ENCODE measurements at regions not wholly inside any gene's neighbourhood (a gene's known extent, or its start where the extent isn't known, plus 50 kb on each side); places are given as distances from the start of the nearest gene placed in this dataset.

DNA sequence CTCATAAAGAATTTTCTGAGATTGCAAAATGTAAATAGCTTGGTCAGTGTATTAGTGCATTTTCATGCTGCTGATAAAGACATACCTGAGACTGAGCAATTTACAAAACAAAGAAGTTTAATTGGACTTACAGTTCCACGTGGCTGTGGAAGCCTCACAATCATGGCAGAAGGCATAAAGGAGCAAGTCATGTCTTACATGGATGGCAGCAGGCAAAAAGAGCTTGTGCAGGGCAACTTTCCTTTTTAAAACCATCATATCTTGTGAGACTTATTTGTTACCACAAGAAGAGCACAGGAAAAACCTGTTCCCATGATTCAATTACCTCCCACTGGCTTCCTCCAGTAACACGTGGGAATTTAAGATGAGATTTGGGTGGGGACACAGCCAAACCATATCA, 112.7 kb upstream of the HDDC2 start:
- H3K4me3 ChIP-seq (ENCODE audit: low read depth in 1 of 2, low read length in 2 of 2) = no peak overlapping the region
- no peak overlapping the region for H3K27ac ChIP-seq (ENCODE audit: low read depth in 2 of 2, low read length in 1 of 2)
- H3K27me3 ChIP-seq (ENCODE audit: control insufficient read depth in 1 of 2, insufficient read depth in 2 of 2, low read length in 2 of 2) = no peaks in the 10 kb centered on the region
- no peaks in the 10 kb centered on the region for H3K4me1 ChIP-seq (ENCODE audit: control insufficient read depth in 2 of 2, insufficient read depth in 2 of 2, low read length in 1 of 2)
- 56 to 68% methylated on average over 2 of the region's 2 CpGs for WGBS, 2 donors
- no peaks in the 10 kb centered on the region for H3K36me3 ChIP-seq (ENCODE audit: control insufficient read depth in 2 of 2, insufficient read depth in 2 of 2, low read length in 1 of 2)
- H3K9me3 ChIP-seq (ENCODE audit: control insufficient read depth in 2 of 2, insufficient read depth in 1 of 2, low read depth in 1 of 2, low read length in 1 of 2) = no peaks in the 10 kb centered on the region

DNA sequence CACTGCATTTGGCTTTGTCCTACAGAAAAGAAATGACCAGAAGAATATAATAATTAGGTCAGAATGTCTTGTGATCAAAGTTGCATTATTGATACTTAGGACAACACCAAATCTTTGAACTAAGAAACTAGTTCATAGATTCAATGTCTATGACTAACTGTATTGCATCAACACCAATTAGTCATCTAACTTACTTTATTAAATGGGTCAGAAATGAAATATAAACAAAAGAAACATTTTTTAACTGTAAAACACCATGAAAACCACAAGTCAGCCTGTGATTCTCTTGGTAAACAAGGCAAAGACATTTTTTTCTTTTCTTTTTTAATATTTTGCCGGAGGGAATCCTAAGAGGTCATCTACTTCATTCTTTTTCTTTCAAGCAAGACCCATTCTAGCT, 114.1 kb upstream of the HDDC2 start:
- H3K27me3 ChIP-seq (ENCODE audit: control insufficient read depth in 1 of 2, insufficient read depth in 2 of 2, low read length in 2 of 2) = no peaks in the 10 kb centered on the region
- no peaks in the 10 kb centered on the region for H3K9me3 ChIP-seq (ENCODE audit: control insufficient read depth in 2 of 2, insufficient read depth in 1 of 2, low read depth in 1 of 2, low read length in 1 of 2)
- H3K27ac ChIP-seq (ENCODE audit: low read depth in 2 of 2, low read length in 1 of 2) = no peak overlapping the region
- H3K36me3 ChIP-seq (ENCODE audit: control insufficient read depth in 2 of 2, insufficient read depth in 2 of 2, low read length in 1 of 2) = no peaks in the 10 kb centered on the region
- H3K4me1 ChIP-seq (ENCODE audit: control insufficient read depth in 2 of 2, insufficient read depth in 2 of 2, low read length in 1 of 2) = no peaks in the 10 kb centered on the region
- no peak overlapping the region for H3K4me3 ChIP-seq (ENCODE audit: low read depth in 1 of 2, low read length in 2 of 2)
- WGBS, 2 donors = 48 to 73% methylated on average over 1 of the region's 1 CpG

DNA sequence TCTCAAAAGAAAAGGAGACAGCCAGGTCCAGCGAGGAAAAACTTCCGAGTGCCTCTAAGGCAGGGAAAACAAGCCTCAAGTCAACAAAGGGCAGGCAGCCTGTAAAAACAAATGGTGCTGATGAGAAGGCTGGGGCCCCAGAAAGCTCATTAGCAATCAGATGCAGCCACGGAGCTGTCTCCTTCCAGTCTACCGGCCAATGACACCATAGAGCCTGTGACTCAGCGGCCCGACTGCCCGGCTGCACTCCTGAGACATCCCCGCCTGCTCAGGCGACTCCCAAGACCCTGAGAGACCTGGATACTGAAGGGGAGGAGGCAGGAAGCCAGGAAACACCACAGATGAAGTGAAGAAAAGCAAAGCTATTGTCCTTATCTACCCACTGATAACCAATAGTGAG, 120.1 kb upstream of the HDDC2 start:
- Histone ChIP-seq H3K27ac (ENCODE audit: low read depth in 2 of 2, low read length in 1 of 2) (no peak overlapping the region), H3K36me3 (ENCODE audit: control insufficient read depth in 2 of 2, insufficient read depth in 2 of 2, low read length in 1 of 2) (no peaks in the 10 kb centered on the region)
- 40 to 51% methylated on average over 9 of the region's 9 CpGs for WGBS, 2 donors

DNA sequence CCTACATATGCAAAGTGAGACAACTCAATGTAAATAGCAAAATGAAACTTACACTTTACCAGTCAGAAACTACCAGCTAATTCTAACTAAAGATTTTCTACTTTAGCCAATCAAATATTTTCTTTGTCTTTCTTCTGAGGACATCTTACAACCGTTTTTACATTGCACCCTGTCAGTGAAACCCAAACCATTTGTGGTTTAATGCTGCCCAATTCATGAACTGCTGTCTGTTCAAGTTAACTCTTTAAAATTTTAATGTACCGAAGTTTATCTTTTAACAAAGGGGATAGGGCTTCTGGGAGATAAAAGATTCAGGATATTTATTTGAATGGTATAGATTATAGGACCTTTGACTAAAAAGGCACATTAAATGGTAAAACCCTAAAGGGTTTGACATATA, 121.3 kb upstream of the HDDC2 start:
- H3K4me1 ChIP-seq (ENCODE audit: control insufficient read depth in 2 of 2, insufficient read depth in 2 of 2, low read length in 1 of 2) = no peaks in the 10 kb centered on the region
- H3K9me3 ChIP-seq (ENCODE audit: control insufficient read depth in 2 of 2, insufficient read depth in 1 of 2, low read depth in 1 of 2, low read length in 1 of 2) = no peaks in the 10 kb centered on the region
- no peaks in the 10 kb centered on the region for H3K27me3 ChIP-seq (ENCODE audit: control insufficient read depth in 1 of 2, insufficient read depth in 2 of 2, low read length in 2 of 2)
- no peaks in the 10 kb centered on the region for H3K36me3 ChIP-seq (ENCODE audit: control insufficient read depth in 2 of 2, insufficient read depth in 2 of 2, low read length in 1 of 2)
- no peak overlapping the region for H3K4me3 ChIP-seq (ENCODE audit: low read depth in 1 of 2, low read length in 2 of 2)
- WGBS, 2 donors = 61 to 62% methylated on average over 2 of the region's 2 CpGs
- no peak overlapping the region for H3K27ac ChIP-seq (ENCODE audit: low read depth in 2 of 2, low read length in 1 of 2)

More for the DNA sequence above, 120.1 kb upstream of the HDDC2 start:
- no peak overlapping the region for H3K4me3 ChIP-seq (ENCODE audit: low read depth in 1 of 2, low read length in 2 of 2)
- H3K27me3 ChIP-seq (ENCODE audit: control insufficient read depth in 1 of 2, insufficient read depth in 2 of 2, low read length in 2 of 2) = no peaks in the 10 kb centered on the region
- H3K4me1 ChIP-seq (ENCODE audit: control insufficient read depth in 2 of 2, insufficient read depth in 2 of 2, low read length in 1 of 2) = no peaks in the 10 kb centered on the region
- H3K9me3 ChIP-seq (ENCODE audit: control insufficient read depth in 2 of 2, insufficient read depth in 1 of 2, low read depth in 1 of 2, low read length in 1 of 2) = no peaks in the 10 kb centered on the region

DNA sequence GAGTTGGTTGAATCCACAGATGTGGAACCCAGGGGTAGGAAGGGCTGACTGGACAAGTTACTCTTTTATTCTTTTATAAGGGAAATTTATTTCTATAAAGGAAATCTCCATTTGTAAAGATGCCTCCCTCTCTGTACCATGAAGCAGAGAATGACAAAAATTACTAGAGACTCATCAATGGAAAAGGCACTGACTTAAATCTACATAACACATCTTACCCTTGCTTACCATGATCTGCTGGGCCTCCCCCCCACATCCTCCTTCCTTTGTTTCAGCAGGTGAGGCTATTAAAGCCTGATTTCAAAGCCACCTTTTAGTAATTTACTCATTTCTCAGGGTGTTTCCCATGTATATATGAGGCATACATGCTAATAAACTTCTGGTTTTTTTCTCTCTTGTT, 130.2 kb upstream of the HDDC2 start:
- no peaks in the 10 kb centered on the region for H3K9me3 ChIP-seq (ENCODE audit: control insufficient read depth in 2 of 2, insufficient read depth in 1 of 2, low read depth in 1 of 2, low read length in 1 of 2)
- H3K4me3 ChIP-seq (ENCODE audit: low read depth in 1 of 2, low read length in 2 of 2) = no peak overlapping the region
- no peaks in the 10 kb centered on the region for H3K4me1 ChIP-seq (ENCODE audit: control insufficient read depth in 2 of 2, insufficient read depth in 2 of 2, low read length in 1 of 2)

DNA sequence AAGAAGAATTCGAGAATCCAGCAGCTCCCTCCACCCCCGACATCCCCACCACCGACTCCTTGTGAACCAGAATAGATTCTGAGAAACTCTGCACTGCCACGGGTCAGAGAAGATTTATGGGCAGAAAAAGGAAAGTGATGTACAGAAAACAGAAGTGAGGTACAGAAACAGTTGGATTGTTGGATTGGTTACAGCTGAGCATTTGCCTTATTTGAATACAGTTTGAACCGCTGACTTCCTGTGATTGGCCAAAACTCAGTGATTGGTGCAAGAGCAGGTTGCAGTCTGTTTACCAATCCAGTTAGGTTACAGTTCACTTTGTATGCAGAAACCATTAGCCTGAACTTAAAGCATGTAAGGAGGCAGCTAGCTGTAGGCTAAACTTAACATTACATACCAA, 131.2 kb upstream of the HDDC2 start:
- no peaks in the 10 kb centered on the region for H3K36me3 ChIP-seq (ENCODE audit: control insufficient read depth in 2 of 2, insufficient read depth in 2 of 2, low read length in 1 of 2)
- H3K27me3 ChIP-seq (ENCODE audit: control insufficient read depth in 1 of 2, insufficient read depth in 2 of 2, low read length in 2 of 2) = no peaks in the 10 kb centered on the region
- H3K27ac ChIP-seq (ENCODE audit: low read depth in 2 of 2, low read length in 1 of 2) = no peak overlapping the region
- no peak overlapping the region for H3K4me3 ChIP-seq (ENCODE audit: low read depth in 1 of 2, low read length in 2 of 2)
- WGBS, 2 donors = 42 to 44% methylated on average over 5 of the region's 5 CpGs
- no peaks in the 10 kb centered on the region for H3K9me3 ChIP-seq (ENCODE audit: control insufficient read depth in 2 of 2, insufficient read depth in 1 of 2, low read depth in 1 of 2, low read length in 1 of 2)
- H3K4me1 ChIP-seq (ENCODE audit: control insufficient read depth in 2 of 2, insufficient read depth in 2 of 2, low read length in 1 of 2) = no peaks in the 10 kb centered on the region

More for the DNA sequence above, 130.2 kb upstream of the HDDC2 start:
- no peaks in the 10 kb centered on the region for H3K36me3 ChIP-seq (ENCODE audit: control insufficient read depth in 2 of 2, insufficient read depth in 2 of 2, low read length in 1 of 2)
- H3K27me3 ChIP-seq (ENCODE audit: control insufficient read depth in 1 of 2, insufficient read depth in 2 of 2, low read length in 2 of 2) = no peaks in the 10 kb centered on the region
- no peak overlapping the region for H3K27ac ChIP-seq (ENCODE audit: low read depth in 2 of 2, low read length in 1 of 2)

DNA sequence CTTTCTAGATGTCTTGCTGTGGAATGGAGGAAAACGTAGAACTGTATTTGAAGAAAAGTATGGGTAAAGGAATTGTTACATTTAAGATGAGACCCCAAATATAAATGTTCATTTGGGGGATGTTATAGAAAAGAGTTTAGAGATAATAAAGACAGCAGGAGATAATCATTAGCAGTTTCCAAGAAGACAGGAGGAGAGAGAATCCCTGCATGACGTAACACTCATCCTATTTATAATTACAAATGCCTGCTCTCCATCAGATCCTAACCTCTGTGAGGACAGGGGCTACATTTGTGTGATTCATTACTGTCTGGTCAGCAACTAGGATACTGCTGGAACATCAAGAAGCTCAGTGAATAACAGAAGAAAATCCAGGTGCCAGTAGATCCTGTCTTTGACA, 133.0 kb upstream of the HDDC2 start:
- H3K27me3 ChIP-seq (ENCODE audit: control insufficient read depth in 1 of 2, insufficient read depth in 2 of 2, low read length in 2 of 2) = no peaks in the 10 kb centered on the region
- no peak overlapping the region for H3K27ac ChIP-seq (ENCODE audit: low read depth in 2 of 2, low read length in 1 of 2)
- H3K9me3 ChIP-seq (ENCODE audit: control insufficient read depth in 2 of 2, insufficient read depth in 1 of 2, low read depth in 1 of 2, low read length in 1 of 2) = no peaks in the 10 kb centered on the region
- H3K4me3 ChIP-seq (ENCODE audit: low read depth in 1 of 2, low read length in 2 of 2) = no peak overlapping the region
- no peaks in the 10 kb centered on the region for H3K4me1 ChIP-seq (ENCODE audit: control insufficient read depth in 2 of 2, insufficient read depth in 2 of 2, low read length in 1 of 2)
- no peaks in the 10 kb centered on the region for H3K36me3 ChIP-seq (ENCODE audit: control insufficient read depth in 2 of 2, insufficient read depth in 2 of 2, low read length in 1 of 2)
- WGBS, 2 donors = 86 to 93% methylated on average over 2 of the region's 2 CpGs

DNA sequence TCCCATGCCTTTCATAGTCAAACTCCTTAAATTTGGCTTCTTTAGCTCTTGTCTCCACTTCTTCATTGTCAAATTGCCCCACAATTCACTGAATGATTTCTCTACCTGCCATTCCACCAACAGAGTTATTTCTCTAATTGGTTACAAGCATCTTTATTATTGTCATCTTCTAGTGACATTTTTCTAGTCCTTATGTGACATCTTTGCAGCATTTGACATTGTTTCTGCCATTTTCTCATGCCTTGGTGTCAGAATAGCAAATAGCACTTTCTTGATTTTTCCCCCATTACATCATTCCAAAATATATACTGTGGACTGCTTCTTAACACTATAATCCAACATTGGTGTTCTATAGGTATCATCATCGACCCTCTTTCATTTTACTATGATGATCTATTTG, 137.7 kb upstream of the HDDC2 start:
- Histone ChIP-seq H3K27me3 (ENCODE audit: control insufficient read depth in 1 of 2, insufficient read depth in 2 of 2, low read length in 2 of 2) (no peaks in the 10 kb centered on the region), H3K9me3 (ENCODE audit: control insufficient read depth in 2 of 2, insufficient read depth in 1 of 2, low read depth in 1 of 2, low read length in 1 of 2) (no peaks in the 10 kb centered on the region), H3K4me1 (ENCODE audit: control insufficient read depth in 2 of 2, insufficient read depth in 2 of 2, low read length in 1 of 2) (no peaks in the 10 kb centered on the region), H3K36me3 (ENCODE audit: control insufficient read depth in 2 of 2, insufficient read depth in 2 of 2, low read length in 1 of 2) (no peaks in the 10 kb centered on the region), H3K27ac (ENCODE audit: low read depth in 2 of 2, low read length in 1 of 2) (no peak overlapping the region), H3K4me3 (ENCODE audit: low read depth in 1 of 2, low read length in 2 of 2) (no peak overlapping the region)
- WGBS, 2 donors = 82 to 89% methylated on average over 1 of the region's 1 CpG

DNA sequence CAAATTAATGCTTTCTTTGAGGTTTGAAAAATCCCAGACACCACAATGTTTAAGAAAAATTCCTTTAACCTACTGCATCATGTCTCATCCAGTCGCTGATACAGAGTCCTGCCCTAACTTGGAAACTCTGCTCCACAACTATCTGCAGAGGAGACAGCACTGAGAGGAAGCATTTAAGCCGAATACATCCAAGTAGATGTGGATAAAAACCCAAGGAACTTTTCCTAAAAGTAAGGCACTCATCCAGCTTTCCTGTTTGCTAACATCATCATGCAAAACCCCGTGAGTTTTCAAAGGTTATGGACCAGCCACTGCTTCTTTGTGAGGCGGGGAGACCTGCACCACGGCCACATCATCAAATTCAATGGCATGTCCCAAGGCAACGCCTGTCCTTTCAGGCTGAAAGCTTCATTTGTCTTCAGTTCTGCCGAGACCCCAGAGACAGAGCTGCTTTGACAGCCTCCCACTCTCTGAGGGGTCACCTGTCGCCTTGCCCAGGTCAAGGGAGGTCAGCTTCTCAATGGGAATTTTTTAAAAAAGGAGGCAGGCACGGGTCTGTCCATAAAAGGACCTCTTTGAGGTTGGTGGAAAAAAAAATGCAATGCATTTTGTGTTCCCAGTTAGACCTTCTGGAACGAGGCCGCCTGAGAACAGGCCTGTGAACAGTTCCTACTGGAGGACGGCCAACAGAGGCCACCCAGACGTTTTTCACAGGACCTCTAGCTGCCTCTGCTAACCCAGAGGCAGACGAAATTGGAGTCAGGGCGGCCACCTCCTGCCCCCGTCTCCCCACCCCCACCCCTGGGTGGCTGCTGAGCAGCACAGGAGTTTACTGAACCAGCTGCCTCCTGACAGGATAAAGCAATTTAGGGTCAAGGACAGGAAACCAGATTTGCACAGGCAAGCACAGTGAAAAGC, 142.5 kb upstream of the HDDC2 start:
- Histone ChIP-seq H3K36me3 (ENCODE audit: control insufficient read depth in 2 of 2, insufficient read depth in 2 of 2, low read length in 1 of 2) (no peaks in the 10 kb centered on the region), H3K27ac (ENCODE audit: low read depth in 2 of 2, low read length in 1 of 2) (no peak overlapping the region), H3K4me1 (ENCODE audit: control insufficient read depth in 2 of 2, insufficient read depth in 2 of 2, low read length in 1 of 2) (no peaks in the 10 kb centered on the region), H3K27me3 (ENCODE audit: control insufficient read depth in 1 of 2, insufficient read depth in 2 of 2, low read length in 2 of 2) (no peaks in the 10 kb centered on the region), H3K9me3 (ENCODE audit: control insufficient read depth in 2 of 2, insufficient read depth in 1 of 2, low read depth in 1 of 2, low read length in 1 of 2) (no peaks in the 10 kb centered on the region), H3K4me3 (ENCODE audit: low read depth in 1 of 2, low read length in 2 of 2) (no peak overlapping the region)
- WGBS, 2 donors = 52 to 58% methylated on average over 16 of the region's 16 CpGs

DNA sequence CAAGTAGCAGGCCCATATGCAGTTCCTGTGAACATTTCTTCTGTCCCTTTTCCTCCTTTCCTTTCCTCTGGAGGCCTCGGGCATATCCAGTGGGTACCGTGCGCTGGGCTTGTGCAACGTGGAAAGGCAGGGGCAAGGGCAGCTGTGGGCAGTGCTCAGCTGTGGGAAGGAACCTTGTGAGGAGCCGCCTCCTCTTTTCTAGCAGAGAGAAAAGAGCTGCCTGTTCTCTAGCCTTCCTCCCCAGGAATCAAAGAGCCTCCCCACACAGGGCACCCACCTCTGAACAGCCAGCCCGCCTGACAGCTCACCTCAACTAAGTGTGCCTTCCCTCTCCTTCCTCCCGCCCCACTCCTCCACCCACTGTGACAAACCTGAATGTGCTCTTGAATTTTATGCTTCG, 143.3 kb upstream of the HDDC2 start:
- no peaks in the 10 kb centered on the region for H3K9me3 ChIP-seq (ENCODE audit: control insufficient read depth in 2 of 2, insufficient read depth in 1 of 2, low read depth in 1 of 2, low read length in 1 of 2)
- 73 to 82% methylated on average over 8 of the region's 8 CpGs for WGBS, 2 donors
- no peaks in the 10 kb centered on the region for H3K27me3 ChIP-seq (ENCODE audit: control insufficient read depth in 1 of 2, insufficient read depth in 2 of 2, low read length in 2 of 2)
- H3K4me3 ChIP-seq (ENCODE audit: low read depth in 1 of 2, low read length in 2 of 2) = no peak overlapping the region
- H3K4me1 ChIP-seq (ENCODE audit: control insufficient read depth in 2 of 2, insufficient read depth in 2 of 2, low read length in 1 of 2) = no peaks in the 10 kb centered on the region
- H3K27ac ChIP-seq (ENCODE audit: low read depth in 2 of 2, low read length in 1 of 2) = no peak overlapping the region
- H3K36me3 ChIP-seq (ENCODE audit: control insufficient read depth in 2 of 2, insufficient read depth in 2 of 2, low read length in 1 of 2) = no peaks in the 10 kb centered on the region

Data from esophagus (tissue), 2 donors.